HL-60 (cell line): ENCODE measurements at regions not wholly inside any gene's neighbourhood (a gene's known extent, or its start where the extent isn't known, plus 50 kb on each side); places are given as distances from the start of the nearest gene placed in this dataset.

Experiments used
- DNase-seq, 2 experiments: peaks; one replicate each; pipeline ENCODE4 v3.0.0-alpha.2; 2010 to 2020; ENCODE audit warnings: low read depth in 1 of 2, low spot score in 1 of 2
- H3K27ac ChIP-seq: fragments of 250-450 bp; sonication (Bioruptor Pico); replicated peaks from 2 replicates; pipeline ENCODE4 v1.5.1; 2020; ENCODE audit warnings: mild to moderate bottlenecking, moderate library complexity
- H3K27me3 ChIP-seq: fragments of 250-450 bp; sonication (Bioruptor Pico); 2 replicates; pipeline ENCODE4 v1.5.1; 2021; ENCODE audit warnings: mild to moderate bottlenecking, moderate library complexity; ENCODE audit not compliant: insufficient read depth, poor library complexity, severe bottlenecking
- H3K4me3 ChIP-seq: replicated peaks from 2 replicates; pipeline ENCODE4 v1.5.1; 2011; ENCODE audit warnings: mild to moderate bottlenecking, control low read depth, low read length; ENCODE audit not compliant: insufficient read depth
- GABPA ChIP-seq: IDR thresholded peaks from 2 replicates; pipeline ENCODE4 v1.6.1; 2012; ENCODE audit warnings: low read depth
- POLR2AphosphoS5 ChIP-seq: IDR thresholded peaks from 2 replicates; pipeline ENCODE4 v1.6.1; 2012; ENCODE audit warnings: low read depth
- REST ChIP-seq: IDR thresholded peaks from 2 replicates; pipeline ENCODE4 v1.6.1; 2012; ENCODE audit warnings: low read depth; ENCODE audit not compliant: insufficient replicate concordance
- SPI1 ChIP-seq: IDR thresholded peaks from 2 replicates; pipeline ENCODE4 v1.6.1; 2012; ENCODE audit warnings: low read depth, mild to moderate bottlenecking, borderline replicate concordance
- TF ChIP-seq, protein P1 (sequence below): IDR thresholded peaks from one replicate; pipeline ENCODE4 v1.5.1; 2011; ENCODE audit warnings: low read length, control low read depth, inconsistent platforms; ENCODE audit not compliant: insufficient read depth

DNA sequence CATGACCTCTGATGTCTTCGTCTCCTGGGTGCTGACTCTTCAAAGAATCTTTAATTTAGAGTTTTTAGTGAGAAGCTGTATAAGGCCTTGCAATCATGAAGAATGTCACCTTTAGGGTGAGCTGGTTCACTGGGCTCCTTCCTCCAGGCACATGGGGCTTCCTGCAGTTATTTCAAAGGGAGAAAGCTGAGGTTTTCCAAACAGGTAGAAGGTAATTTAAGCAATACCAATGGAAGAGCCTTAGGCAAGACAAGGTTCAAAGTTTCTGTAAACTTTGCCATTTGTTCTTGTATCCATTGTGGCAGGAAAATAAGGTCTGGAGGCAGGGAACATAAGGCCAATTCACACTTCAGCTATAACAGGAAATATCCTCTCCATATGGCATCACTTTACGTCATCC lies 88.0 kb upstream of the EIF5 start:
- H3K27ac ChIP-seq: no peak overlapping the region

GRCh38 chr14:103247169-103247606 lies 86.8 kb upstream of the EIF5 start:
- no peaks in the 10 kb centered on the region for H3K27me3 ChIP-seq
- DNase-seq: no peak
- H3K4me3 ChIP-seq: no peak overlapping the region
- H3K27ac ChIP-seq: no peak overlapping the region
- TF ChIP-seq GABPA (no peak), REST (no peak), SPI1 (no peak), POLR2AphosphoS5 (no peak)
- TF ChIP-seq, protein P1, sequence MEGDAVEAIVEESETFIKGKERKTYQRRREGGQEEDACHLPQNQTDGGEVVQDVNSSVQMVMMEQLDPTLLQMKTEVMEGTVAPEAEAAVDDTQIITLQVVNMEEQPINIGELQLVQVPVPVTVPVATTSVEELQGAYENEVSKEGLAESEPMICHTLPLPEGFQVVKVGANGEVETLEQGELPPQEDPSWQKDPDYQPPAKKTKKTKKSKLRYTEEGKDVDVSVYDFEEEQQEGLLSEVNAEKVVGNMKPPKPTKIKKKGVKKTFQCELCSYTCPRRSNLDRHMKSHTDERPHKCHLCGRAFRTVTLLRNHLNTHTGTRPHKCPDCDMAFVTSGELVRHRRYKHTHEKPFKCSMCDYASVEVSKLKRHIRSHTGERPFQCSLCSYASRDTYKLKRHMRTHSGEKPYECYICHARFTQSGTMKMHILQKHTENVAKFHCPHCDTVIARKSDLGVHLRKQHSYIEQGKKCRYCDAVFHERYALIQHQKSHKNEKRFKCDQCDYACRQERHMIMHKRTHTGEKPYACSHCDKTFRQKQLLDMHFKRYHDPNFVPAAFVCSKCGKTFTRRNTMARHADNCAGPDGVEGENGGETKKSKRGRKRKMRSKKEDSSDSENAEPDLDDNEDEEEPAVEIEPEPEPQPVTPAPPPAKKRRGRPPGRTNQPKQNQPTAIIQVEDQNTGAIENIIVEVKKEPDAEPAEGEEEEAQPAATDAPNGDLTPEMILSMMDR: no peak

More for the DNA sequence above, 88.0 kb upstream of the EIF5 start:
- no peak for TF ChIP-seq SPI1
- TF ChIP-seq POLR2AphosphoS5: no peak
- TF ChIP-seq REST: no peak
- TF ChIP-seq, protein P1: no peak
- TF ChIP-seq GABPA: no peak
- Histone ChIP-seq H3K27me3 (no peaks in the 10 kb centered on the region), H3K4me3 (no peak overlapping the region)
- DNase-seq: no peak

DNA sequence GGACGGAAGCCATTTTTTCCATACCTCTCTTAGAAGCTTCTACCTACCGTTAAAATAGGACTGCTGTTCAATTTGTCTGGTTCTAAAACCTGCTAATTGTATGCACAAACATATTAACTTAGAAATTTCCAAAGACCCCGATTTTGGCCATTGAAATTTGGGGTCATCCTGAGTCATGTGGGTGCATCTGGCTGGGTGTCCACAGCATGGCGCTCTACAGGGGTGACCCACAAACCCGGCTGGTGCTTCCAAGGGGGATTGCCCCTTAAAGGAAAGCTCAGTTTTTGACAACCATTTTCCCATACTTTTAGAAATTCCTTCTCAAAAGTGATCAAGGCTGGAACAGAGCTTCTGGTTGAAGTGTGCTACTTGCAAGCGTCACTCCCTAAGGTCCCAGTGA lies 83.9 kb upstream of the EIF5 start:
- no peak overlapping the region for H3K27ac ChIP-seq
- H3K27me3 ChIP-seq: no peaks in the 10 kb centered on the region
- TF ChIP-seq POLR2AphosphoS5 (no peak), GABPA (no peak), SPI1 (no peak), REST (no peak)
- TF ChIP-seq, protein P1: no peak
- H3K4me3 ChIP-seq: no peak overlapping the region
- no peak for DNase-seq
